ENCODE measurements at regions not wholly inside any gene's neighbourhood (a gene's known extent, or its start where the extent isn't known, plus 50 kb on each side); places are given as distances from the start of the nearest gene placed in this dataset.

GRCh38 chr11:93902921-93903320 is 52.5 kb upstream of the VSTM5 start:
- Histone ChIP-seq H3K36me3 (no peaks in the 10 kb centered on the region), H3K27ac (no peak overlapping the region), H3K27me3 (no peaks in the 10 kb centered on the region), H3K4me1 (no peaks in the 10 kb centered on the region), H3K9me3 (no peaks in the 10 kb centered on the region), H3K4me3 (no peak overlapping the region)
- TF ChIP-seq CTCF (IDR thresholded peaks at IDR 0.05): no peak
- no peak for ATAC-seq
- intact Hi-C loops (cut with DNase I): no loop called here
- DNase-seq: no peak

GRCh38 chr11:93903989-93904388 is 53.6 kb upstream of the VSTM5 start:
- no peak for DNase-seq
- no peak for TF ChIP-seq CTCF (IDR thresholded peaks at IDR 0.05)
- no peaks in the 10 kb centered on the region for H3K27me3 ChIP-seq
- ATAC-seq: no peak
- H3K9me3 ChIP-seq: no peaks in the 10 kb centered on the region
- no peaks in the 10 kb centered on the region for H3K4me1 ChIP-seq
- H3K4me3 ChIP-seq: no peak overlapping the region
- intact Hi-C loops (cut with DNase I): no loop called here
- H3K27ac ChIP-seq: no peak overlapping the region
- H3K36me3 ChIP-seq: no peaks in the 10 kb centered on the region

- intact Hi-C loops (cut with DNase I): no loop called here
- Histone ChIP-seq H3K4me1 (no peaks in the 10 kb centered on the region), H3K4me3 (no peak overlapping the region), H3K27ac (no peak overlapping the region), H3K27me3 (no peaks in the 10 kb centered on the region), H3K9me3 (no peaks in the 10 kb centered on the region), H3K36me3 (no peaks in the 10 kb centered on the region)
- no peak for TF ChIP-seq CTCF (IDR thresholded peaks at IDR 0.05)
- no peak for DNase-seq
- ATAC-seq: no peak
These were observed 54.3 kb upstream of the VSTM5 start for GRCh38 chr11:93904716-93905115.

- intact Hi-C loops (cut with DNase I): no loop called here
- no peaks in the 10 kb centered on the region for H3K4me1 ChIP-seq
- H3K4me3 ChIP-seq: no peak overlapping the region
- DNase-seq: no peak
- no peaks in the 10 kb centered on the region for H3K9me3 ChIP-seq
- no peaks in the 10 kb centered on the region for H3K36me3 ChIP-seq
- ATAC-seq: no peak
- no peak for TF ChIP-seq CTCF (IDR thresholded peaks at IDR 0.05)
- H3K27me3 ChIP-seq: no peaks in the 10 kb centered on the region
- H3K27ac ChIP-seq: no peak overlapping the region
These were observed 55.0 kb upstream of the VSTM5 start for GRCh38 chr11:93905384-93905783.

GRCh38 chr11:93906486-93906885 is 56.1 kb upstream of the VSTM5 start:
- ATAC-seq: no peak
- H3K27ac ChIP-seq: no peak overlapping the region

More at GRCh38 chr11:93906486-93906885, 56.1 kb upstream of the VSTM5 start:
- no peaks in the 10 kb centered on the region for H3K27me3 ChIP-seq
- intact Hi-C loops (cut with DNase I): no loop called here
- no peaks in the 10 kb centered on the region for H3K9me3 ChIP-seq
- TF ChIP-seq CTCF (IDR thresholded peaks at IDR 0.05): no peak
- no peak overlapping the region for H3K4me3 ChIP-seq
- no peaks in the 10 kb centered on the region for H3K36me3 ChIP-seq
- no peak for DNase-seq
- no peaks in the 10 kb centered on the region for H3K4me1 ChIP-seq
